ENCODE measurements at regions not wholly inside any gene's neighbourhood (a gene's known extent, or its start where the extent isn't known, plus 50 kb on each side); places are given as distances from the start of the nearest gene placed in this dataset.

- ChIA-PET POLR2A (no interaction called here), CTCF (no interaction called here), RAD21 (ENCODE audit: unreplicated experiment) (no interaction called here), SMC1A (ENCODE audit: uncharacterized antibody, unreplicated experiment) (no interaction called here)
- Histone ChIP-seq H3K27me3 (replicated peaks in 1 of 2; ENCODE audit: control insufficient read depth in 2 of 2, insufficient read depth in 2 of 2, low read length in 1 of 2) (no peaks in the 10 kb centered on the region; a peak in 1 of 4 replicates), H3K4me3 (no peak overlapping the region), H3K79me2 (ENCODE audit: control insufficient read depth, insufficient read depth, low read length) (no peaks in the 10 kb centered on the region), H3K4me2 (ENCODE audit: control insufficient read depth, insufficient read depth) (no peak overlapping the region), H2AFZ (ENCODE audit: control insufficient read depth, low read depth, low read length) (no peak overlapping the region), H3K27ac (ENCODE audit: control insufficient read depth, insufficient read depth) (no peak overlapping the region), H4K20me1 (ENCODE audit: control insufficient read depth, insufficient read depth) (no peaks in the 10 kb centered on the region), H3K36me3 (ENCODE audit: control insufficient read depth in 2 of 2, insufficient read depth in 2 of 2, low read length in 1 of 2) (no peaks in the 10 kb centered on the region), H3K9ac (ENCODE audit: control insufficient read depth, insufficient read depth, low read length) (no peak overlapping the region), H3K4me1 (ENCODE audit: control insufficient read depth, insufficient read depth, low read length) (no peaks in the 10 kb centered on the region; the same call in 1 of the 2 replicates), H3K9me3 (replicated peaks; ENCODE audit: control insufficient read depth, insufficient read depth, low read length) (no peaks in the 10 kb centered on the region)
- no peak for TF ChIP-seq TBL1XR1 (IDR thresholded peaks at IDR 0.05; ENCODE audit: low read depth, low read length)
- no peak for TF ChIP-seq CREB1 (IDR thresholded peaks at IDR 0.05; ENCODE audit: low read depth)
- TF ChIP-seq POLR2AphosphoS5 (IDR thresholded peaks at IDR 0.05; ENCODE audit: low read length), result no peak
- TF ChIP-seq CHD1 (IDR thresholded peaks at IDR 0.05; ENCODE audit: low read depth, low read length), result no peak
- in situ Hi-C loops (cut with MboI) (no loop called here), intact Hi-C loops (cut with micrococcal nuclease; ENCODE audit: unreplicated experiment) (no loop called here)
- no TSS peak for BruUV-seq (replicated peaks)
- 0% methylated on average over 1 of the region's 1 CpG for whole genome bisulfite sequencing (ENCODE audit: insufficient coverage, insufficient replicate concordance, low lambda C conversion rate, missing lambda C conversion rate)
- FAIRE-seq (no peak), ATAC-seq (no peak), DNase-seq (ENCODE audit: low read depth, low spot score) (no peak)
These were observed 123.3 kb upstream of the LSM8 start for GRCh38 chr7:118060692-118061091.

GRCh38 chr7:118061386-118061785 lies 122.6 kb upstream of the LSM8 start:
- Histone ChIP-seq H3K36me3 (ENCODE audit: control insufficient read depth in 2 of 2, insufficient read depth in 2 of 2, low read length in 1 of 2) (no peaks in the 10 kb centered on the region), H3K27ac (ENCODE audit: control insufficient read depth, insufficient read depth) (no peak overlapping the region), H4K20me1 (ENCODE audit: control insufficient read depth, insufficient read depth) (no peaks in the 10 kb centered on the region), H3K4me3 (no peak overlapping the region), H3K4me2 (ENCODE audit: control insufficient read depth, insufficient read depth) (no peak overlapping the region), H3K9ac (ENCODE audit: control insufficient read depth, insufficient read depth, low read length) (no peak overlapping the region), H2AFZ (ENCODE audit: control insufficient read depth, low read depth, low read length) (no peak overlapping the region), H3K9me3 (replicated peaks; ENCODE audit: control insufficient read depth, insufficient read depth, low read length) (no peaks in the 10 kb centered on the region), H3K27me3 (replicated peaks in 1 of 2; ENCODE audit: control insufficient read depth in 2 of 2, insufficient read depth in 2 of 2, low read length in 1 of 2) (no peaks in the 10 kb centered on the region; a peak in 1 of 4 replicates), H3K79me2 (ENCODE audit: control insufficient read depth, insufficient read depth, low read length) (no peaks in the 10 kb centered on the region), H3K4me1 (ENCODE audit: control insufficient read depth, insufficient read depth, low read length) (no peaks in the 10 kb centered on the region; the same call in 1 of the 2 replicates)
- intact Hi-C loops (cut with micrococcal nuclease; ENCODE audit: unreplicated experiment), result no loop called here
- ATAC-seq (no peak), DNase-seq (ENCODE audit: low read depth, low spot score) (no peak), FAIRE-seq (no peak)
- RAD21 ChIA-PET (ENCODE audit: unreplicated experiment), result no interaction called here
- CTCF ChIA-PET, result no interaction called here
- in situ Hi-C loops (cut with MboI), result no loop called here
- no TSS peak for BruUV-seq (replicated peaks)
- WGBS (ENCODE audit: insufficient coverage, insufficient replicate concordance, low lambda C conversion rate, missing lambda C conversion rate), result 14% methylated on average over 6 of the region's 6 CpGs
- SMC1A ChIA-PET (ENCODE audit: uncharacterized antibody, unreplicated experiment), result no interaction called here
- POLR2A ChIA-PET, result no interaction called here
- TF ChIP-seq NR2F1 (conservative IDR thresholded peaks at IDR 0.05) (no peak), REST (IDR thresholded peaks at IDR 0.05; ENCODE audit: low read depth, low read length) (no peak), FOXK2 (IDR thresholded peaks at IDR 0.05) (no peak), RB1 (IDR thresholded peaks at IDR 0.05; ENCODE audit: borderline replicate concordance) (no peak), ZSCAN29 (IDR thresholded peaks at IDR 0.05) (no peak), PKNOX1 (IDR thresholded peaks at IDR 0.05) (no peak), PAX8 (IDR thresholded peaks at IDR 0.05) (no peak)
